Activated effector memory CD4-positive, alpha-beta T cell treated with Interleukin-2 at 50 U/mL for 16 hours (primary cell): ENCODE measurements at regions not wholly inside any gene's neighbourhood (a gene's known extent, or its start where the extent isn't known, plus 50 kb on each side); places are given as distances from the start of the nearest gene placed in this dataset.

Source experiments
- DNase-seq: peaks from one replicate; pipeline ENCODE4 v3.0.0-alpha.2; 2020

DNA sequence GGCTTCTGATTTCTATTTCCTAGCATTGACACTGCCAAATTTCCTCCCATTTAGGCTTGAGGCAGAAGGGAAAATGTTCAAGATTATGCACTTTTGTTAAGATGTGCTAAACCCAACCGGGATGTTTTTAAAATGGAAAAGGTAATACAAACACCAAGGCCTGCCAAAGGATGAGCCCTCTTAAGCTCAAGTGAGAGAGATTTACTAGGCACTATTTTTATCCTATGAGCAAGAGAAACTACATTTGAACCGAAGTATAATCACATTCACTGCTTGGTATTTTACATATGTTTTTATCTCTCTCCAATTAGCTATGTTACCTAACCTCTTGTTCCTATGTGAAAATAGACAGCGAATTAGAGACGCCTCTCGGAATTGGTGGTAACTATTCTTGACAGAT is 295.8 kb downstream of the GABRB3 start:
- no peak for DNase-seq

DNA sequence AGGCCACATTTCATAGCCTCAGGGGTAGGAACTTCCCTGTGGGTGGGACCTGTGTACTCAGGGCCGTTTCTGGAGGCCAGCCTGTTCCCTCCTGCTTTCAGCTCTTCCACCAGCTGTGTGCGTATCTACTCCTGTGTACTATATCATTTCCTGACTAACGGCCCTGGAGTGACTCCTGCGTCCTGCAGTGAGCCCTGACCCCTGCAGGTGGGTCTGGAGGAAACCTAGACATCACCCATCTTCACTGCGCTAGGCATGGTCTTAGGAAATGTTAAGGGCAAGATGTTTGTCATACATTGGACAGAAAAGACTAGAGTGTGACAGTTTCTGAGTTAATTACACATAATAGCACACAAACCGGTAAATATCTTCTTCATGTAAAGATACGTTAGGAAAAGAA is 297.3 kb downstream of the GABRB3 start:
- DNase-seq: no peak

DNA sequence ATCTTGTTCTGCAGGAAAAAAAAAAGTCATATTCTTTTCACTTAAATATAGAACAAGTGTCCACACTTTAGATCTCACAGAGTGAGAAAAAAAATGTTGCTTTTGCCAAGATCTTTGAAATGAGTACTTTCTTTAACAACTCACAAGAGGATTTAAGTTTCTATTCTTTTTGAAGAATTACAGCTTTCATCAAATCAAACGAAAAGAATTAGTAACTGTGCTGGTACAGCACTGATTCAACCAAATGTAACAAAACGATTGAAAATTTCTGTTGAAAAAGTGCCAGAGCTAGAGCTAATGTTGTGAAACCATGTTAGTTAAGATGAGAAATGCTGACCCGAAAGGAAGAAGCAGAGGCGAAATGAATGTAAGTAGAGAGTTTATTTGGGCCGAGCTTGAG is 300.2 kb downstream of the GABRB3 start:
- no peak for DNase-seq

DNA sequence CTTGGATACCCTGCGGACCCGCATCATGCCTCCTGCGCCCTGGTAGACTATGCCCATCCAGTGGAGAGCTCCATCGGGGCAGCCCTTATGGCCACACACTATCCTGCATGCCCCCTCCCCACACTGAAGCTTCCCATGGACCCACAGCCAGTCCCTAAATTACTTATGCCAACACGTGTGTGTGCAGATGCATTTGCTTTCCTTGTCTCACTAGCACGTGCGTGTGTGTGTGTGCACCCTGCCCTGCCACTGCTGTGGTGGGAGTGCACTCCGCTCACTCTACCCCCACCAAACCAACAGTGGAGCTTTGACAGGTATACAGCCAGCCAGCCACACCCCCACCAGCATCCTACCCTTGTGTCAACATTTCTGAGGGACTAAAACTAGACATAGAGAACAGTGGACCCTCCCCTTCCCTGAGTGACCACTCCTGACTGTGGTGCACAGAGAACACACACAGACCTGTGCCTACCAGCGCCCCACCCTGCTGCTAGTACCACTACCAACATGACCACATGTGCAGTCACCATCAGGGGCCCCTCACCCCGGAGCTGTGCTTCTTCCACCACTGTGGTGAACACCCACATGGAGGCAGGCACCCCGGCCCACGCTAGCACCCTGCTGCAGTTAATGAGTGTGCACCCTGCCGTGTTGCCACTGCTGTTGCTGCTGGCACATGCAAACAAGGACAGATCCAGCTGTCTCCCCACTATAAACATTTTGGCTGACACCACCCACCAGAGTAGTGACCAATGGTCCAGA is 310.8 kb downstream of the GABRB3 start:
- no peak for DNase-seq

DNA sequence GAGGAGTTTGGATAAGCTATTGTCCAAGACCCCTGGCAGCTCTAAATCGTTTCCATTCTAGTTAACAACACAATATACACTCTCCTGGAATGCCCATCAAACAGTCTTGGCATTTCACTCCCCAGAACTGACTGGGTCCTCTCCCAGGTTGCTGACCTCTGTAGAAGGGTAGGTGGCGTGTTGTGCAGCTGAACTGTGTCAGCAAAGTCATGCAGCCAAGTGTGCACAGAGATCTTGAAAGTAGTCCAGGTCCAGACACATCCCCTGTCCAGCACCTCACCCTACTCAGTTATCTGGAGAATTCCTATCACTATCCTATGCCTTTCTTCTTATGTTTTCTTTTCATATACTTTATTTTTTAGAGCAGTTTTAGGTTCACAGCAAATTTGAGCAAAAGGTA is 312.7 kb downstream of the GABRB3 start:
- no peak for DNase-seq

DNA sequence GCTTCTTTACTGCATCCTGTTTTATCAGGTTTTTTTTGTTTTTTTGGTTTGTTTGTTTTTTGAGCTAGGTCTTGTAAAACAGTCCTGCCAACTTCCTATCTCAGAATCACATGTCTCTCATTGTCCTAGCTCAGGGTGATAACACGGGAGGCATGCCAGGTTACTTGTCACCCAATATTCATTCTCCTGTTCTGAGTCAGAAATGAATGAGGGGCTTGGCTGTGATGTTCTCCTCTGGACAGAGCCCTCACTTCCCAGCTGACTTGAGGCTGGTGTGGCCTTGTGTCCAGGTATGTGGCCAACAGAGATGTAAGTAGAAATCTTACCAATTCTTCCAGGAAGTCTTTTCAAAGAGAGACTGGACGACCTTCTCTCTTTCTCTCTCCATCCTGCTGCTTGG is 317.0 kb downstream of the GABRB3 start:
- no peak for DNase-seq

DNA sequence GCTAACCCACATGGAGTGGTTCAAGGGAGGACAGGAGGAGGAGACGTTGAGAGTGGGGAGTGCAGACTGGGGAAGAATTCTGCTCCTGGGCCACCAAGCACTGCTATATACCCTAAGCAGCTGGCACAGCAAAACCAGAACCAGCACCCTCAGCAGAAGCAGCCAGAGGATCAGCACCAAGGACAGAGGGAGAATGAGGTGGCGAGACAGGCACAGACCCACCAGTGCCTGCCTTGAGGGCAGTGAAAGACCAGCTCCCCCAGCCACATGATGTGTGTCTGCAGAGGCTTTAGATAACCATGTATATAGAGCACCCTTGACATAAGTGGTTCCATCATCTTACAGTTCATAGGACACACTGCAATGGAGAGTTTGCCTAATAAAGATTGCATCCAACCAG is 319.0 kb downstream of the GABRB3 start:
- no peak for DNase-seq

DNA sequence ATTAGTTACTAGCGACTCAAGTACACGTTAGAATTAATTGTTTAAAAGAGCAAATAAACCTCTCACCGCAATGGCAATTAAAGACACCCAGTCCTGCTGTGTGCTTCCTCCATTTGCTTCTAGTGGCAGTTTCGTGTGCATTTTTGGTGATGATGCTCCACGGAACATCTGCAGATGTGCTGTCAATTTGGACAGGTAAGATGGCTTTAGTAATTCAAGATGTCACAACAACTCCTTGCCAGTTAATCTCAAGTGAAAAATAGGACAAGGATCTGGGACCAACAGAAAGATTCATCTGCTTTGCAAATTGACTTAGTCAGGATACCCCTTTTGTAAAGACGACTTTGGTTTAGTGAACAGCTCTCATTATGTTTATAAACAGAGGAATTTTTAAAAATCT is 320.9 kb downstream of the GABRB3 start:
- no peak for DNase-seq

DNA sequence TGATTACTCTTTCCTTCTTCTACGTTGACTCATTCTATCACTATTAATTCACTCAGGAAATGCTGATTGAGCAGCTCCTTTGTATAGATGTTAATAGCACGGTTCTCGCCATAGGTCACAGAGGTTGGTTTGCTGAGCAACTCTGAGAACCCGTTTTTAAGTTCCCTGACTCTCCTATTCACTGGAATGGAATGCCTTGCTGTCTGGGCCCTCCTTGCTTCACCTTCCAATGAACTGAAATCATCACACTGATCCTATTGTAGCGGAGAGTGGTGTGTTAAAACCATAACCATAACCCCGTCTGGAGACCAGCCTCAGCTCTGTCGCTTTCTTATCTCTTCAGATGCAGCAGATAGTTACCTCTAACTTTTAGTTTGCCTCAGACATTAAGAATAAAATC is 323.6 kb downstream of the GABRB3 start:
- no peak for DNase-seq

DNA sequence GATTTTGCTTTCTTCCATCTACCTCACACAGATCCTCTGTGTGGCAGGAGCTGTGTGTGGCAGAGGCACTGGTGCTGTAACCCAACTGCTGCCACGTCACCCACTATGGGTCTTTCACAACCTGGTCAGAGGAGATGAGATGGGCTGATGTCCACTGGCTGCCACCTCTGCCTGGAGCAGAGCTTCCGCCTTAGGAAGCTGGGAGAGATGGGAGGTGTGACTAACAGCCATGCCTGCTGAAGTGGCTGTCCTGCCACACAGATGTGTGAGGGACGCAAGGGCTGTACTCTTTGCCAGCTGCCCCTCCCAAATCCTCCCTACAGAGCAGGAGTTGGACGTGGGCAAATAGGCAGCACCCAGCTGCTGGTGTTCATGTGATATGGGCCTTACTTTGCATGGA is 329.5 kb downstream of the GABRB3 start:
- no peak for DNase-seq

DNA sequence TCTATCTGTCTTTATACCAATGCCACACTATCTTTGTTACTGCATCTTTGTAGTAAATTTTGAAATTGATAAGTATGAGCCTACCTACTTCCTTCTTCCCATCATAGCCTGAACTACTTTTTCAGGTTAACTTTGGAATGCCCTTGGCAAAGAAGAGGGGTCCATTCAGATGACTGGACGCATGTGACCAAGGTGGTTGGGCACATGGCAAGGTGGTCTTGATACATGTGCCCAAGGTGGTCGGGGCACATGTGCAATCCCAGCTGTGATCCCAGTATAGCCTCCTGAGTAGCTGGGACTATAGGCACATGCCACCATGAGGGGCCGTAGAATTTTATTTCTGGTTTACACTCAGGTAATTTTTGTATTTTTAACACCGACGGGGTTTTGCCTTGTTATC is 330.2 kb downstream of the GABRB3 start:
- no peak for DNase-seq

DNA sequence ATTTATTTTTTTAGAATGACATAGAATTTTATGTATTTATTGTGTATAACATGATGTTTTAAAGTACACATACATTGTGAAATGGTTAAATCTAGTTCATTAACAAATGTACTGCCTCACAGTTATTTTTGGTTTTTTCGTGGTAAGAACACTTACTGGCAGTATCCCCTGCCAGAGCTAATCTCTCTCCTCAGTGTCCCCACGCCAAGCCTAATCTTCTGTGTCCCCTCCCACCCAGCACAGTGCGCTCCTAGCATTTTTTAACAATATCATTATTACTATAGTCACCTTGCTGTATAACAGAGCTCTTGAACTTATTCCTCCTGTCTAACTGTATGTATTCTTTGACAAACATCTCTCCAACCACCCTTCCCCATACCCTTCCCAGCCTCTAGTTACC is 333.2 kb downstream of the GABRB3 start:
- no peak for DNase-seq

DNA sequence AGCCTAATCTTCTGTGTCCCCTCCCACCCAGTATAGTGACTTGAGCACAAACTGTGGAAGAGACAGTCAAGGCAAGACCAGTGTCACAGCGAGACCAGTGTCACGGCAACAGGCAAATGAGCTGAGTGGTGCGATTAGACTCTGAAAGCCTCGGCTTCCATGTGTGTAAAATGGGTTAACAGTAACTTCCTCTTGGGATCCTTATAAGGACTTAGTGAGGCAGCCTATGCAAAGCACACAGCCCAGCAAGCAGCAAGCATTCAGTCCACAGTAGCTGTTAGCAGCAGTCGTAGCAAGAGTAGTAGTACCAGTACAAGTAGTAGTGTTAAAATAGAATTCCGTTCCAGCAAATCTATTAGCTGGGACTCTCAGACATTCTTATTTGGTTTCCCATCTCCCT is 334.1 kb downstream of the GABRB3 start:
- no peak for DNase-seq

DNA sequence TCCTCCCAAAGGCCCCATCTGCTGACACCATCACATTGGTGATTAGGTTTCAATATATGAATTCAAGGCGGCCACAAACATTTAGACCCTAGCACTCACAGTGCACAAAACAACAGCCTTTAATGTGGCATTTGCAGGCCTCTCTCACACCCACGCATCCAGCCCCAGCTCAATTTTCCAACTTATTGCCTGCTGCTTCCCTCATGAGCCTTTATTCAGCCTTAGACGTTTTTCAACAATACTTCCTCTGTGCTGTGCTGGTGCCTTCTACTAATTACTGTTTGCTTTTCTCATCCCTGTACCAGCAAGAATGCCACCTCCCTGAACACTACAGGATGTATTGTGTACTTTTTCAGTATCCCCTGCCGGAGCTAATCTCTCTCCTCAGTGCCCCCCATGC is 334.6 kb downstream of the GABRB3 start:
- no peak for DNase-seq

DNA sequence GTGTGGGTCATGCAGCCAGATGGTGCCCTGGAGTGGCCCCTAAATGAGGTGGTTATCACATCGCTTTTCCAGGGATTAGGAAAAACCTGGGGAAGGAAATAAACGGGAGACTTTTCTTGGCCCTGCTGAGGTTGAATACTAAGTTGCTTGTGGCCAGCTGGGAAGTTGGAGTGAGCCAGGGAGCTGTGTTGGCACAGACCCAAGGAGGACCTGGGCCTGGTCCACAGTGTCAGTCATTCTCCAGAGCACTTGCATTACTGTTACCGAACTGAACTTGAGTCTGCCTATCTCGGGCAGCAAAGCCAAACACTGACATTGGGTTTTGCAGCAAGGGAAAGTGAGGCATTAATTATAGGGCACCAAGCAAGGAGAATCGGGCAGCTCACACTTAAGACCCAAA is 339.0 kb downstream of the GABRB3 start:
- no peak for DNase-seq

DNA sequence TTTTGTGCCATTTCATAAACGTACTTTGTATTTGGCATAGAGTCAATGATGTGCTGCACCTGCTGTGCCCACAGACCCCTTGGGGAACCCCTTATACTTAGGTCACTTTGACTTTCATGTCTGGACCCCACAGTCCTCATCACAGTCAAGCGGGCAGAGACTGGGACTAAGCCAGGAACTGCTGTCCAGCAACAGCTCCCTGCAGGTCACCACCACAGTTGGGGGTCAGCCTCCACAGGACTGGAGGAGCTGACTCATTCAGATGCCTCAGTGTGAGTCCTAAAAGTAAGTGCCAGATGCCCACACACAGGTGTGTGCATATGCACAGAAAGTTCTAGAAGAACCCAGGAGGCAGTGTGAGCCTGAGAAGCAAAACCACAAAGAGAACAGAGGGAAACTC is 339.8 kb downstream of the GABRB3 start:
- DNase-seq: no peak

DNA sequence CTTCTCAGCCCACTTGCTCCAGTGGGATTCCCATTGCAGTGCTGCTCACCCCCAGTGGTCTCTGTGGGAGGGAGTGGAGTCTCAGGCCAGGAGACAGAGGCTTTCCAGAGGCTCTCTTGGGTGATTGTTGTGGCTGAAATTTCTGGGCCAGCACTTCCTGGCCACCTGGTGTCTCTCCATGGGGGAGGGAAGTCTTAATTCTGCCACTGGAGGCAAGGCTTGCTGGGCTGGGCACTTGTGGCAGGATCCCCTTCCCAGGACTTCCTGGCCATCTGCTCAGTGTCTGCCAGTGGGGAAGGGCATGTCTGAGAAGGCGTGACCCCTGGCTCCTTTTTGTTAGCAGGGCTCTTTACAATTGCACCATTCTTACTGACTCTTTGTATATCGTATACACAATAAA is 351.8 kb downstream of the GABRB3 start:
- no peak for DNase-seq

DNA sequence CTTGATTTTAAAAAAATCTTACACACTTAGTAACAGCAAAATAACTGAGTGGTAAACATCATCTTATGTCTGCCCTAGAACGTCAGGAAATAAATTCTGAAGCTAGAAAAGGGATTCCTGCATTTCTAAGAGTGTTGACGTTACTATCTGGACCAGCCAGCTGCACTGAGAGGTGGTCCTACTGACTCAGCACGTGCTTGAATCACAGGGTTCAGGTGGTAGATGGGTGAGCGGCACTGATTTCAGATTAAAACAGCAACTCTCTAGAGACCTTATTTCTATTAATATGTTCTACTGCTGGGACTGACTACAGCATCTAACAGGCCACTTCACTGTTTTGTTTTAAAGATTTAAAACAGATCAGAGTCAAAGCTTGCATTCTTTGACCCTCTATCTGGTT is 377.2 kb downstream of the GABRB3 start:
- no peak for DNase-seq

DNA sequence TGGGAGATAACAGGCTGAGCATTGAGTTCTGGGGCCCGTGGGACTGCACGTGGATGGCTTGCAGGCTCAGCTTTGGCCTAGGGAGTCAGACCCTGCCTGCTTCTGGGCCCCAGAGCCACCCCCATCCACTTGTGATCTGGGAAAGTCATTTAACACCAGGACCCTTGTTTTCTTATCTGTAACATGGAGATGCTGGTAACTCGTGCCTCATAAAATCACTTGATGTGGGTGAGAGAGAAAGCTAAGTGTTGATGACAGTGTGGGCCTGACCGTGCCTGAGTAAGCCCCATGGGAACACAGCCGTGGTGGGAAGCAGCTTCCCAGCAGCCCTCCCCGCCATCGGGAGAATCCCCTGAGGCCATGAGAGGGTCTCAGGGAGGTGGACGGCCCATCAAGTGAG is 378.1 kb downstream of the GABRB3 start:
- no peak for DNase-seq

DNA sequence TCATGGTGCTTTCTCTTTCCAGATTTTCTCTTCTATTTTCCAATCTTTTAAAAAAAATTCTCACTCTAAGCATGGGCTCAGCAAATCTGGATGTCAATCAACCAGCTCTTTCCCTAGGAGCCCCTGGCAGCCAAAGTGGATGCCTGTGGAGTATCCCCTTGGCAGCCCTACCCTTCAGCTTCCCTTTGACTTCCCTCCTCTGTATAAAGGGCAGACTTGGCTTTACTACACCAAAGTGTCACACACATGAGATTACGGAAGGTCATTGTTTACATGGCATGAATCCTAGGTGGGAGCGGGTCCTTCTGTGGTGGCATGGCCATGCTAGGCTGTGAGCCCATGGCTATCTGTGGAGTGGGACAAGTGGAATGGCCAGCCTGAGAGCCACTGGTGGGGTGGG is 379.9 kb downstream of the GABRB3 start:
- no peak for DNase-seq

DNA sequence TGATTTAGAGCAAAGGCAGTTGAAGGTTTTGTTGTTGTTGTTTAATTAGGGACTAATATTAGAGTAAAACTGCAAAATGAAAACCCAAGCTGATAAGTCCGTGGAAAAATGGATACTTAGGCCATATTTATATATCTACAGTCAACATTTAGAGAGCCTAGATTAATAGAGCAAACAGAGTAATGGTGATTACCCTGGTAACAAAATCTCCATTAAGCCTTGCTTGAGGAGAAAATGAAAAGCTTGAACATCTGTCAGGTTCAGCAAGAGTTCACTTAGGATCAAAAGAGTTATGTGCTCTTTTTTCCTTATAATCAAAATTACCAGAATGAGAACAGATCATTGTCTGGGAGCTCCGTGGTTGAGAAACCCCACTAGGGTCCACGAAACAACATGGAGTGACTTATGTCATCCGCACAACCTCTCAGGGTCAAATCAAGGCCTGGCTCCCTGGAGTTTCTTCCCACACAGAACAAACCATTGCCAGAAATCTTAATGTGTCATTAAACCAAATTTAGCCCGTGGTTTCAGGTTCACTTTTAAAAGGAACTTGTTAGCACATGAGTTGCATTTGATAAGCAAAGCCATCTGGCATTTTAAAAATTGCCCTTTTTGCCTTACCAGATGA is 381.2 kb downstream of the GABRB3 start:
- no peak for DNase-seq

DNA sequence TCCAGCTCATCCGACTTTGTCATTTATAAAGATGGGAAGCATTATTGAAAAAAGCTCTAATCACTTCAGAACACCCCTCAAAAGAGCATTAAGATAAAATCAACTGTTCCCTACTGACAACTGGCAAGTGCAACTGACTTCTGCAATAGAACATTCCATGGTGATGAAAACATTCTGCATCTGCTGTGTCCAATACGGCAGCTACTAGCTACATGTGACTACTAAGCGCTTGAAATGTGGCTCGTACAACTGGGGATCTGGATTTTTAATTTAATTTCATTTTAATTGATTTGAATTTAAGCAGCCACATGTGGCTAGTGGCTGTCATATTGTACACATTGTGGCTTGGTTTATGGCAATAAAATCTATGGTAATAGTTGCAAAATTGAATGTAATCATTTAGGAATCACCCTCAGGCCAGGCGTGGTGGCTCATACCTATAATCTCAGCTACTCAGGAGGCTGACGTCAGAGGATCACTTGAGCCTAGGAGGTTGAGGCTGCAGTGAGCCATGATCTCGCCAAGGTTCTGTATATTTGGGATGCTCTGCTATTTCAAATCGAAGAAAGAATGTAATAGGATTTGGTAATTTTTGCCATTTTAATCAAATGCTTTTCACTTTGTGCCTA is 390.3 kb downstream of the GABRB3 start:
- DNase-seq: no peak

DNA sequence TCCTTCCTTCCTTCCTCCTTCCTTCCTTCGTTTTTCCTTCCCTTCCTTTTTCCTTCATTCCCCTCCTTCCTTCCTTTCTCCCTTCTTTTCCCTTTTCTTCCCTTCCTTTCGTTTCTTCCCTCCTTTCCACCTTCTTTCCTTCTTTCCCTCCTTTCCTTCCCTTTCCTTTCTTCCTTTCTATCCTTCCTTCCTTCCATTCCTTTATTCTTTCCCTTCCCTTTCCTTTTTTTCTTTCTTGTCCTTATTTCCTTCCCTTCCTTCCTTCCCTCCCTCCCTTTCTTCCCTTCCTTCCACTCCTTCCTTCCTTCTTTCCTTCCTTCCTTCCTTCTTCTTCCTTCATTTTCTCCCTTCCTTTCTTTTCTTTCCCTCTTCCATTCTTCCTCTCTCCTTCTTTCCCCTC is 394.6 kb downstream of the GABRB3 start:
- no peak for DNase-seq

DNA sequence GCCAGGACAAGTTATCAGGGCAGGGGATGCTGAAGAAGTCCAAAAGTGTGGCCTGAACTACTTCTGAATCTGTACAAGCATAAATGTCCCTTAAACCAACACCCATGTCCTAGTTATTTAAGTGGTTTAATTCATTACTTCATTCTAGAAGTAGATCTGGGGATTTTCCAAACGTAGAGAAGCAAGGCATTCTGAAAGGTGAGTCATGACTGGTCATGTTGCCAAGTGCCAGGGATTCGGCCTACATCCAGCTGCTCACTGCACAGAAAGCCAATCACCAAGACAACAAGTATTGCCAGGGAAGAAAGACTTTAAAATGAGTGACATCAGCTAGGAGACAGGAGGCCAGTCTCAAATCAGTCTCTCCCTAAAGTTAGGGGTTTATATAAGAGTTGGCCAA is 396.6 kb downstream of the GABRB3 start:
- no peak for DNase-seq

DNA sequence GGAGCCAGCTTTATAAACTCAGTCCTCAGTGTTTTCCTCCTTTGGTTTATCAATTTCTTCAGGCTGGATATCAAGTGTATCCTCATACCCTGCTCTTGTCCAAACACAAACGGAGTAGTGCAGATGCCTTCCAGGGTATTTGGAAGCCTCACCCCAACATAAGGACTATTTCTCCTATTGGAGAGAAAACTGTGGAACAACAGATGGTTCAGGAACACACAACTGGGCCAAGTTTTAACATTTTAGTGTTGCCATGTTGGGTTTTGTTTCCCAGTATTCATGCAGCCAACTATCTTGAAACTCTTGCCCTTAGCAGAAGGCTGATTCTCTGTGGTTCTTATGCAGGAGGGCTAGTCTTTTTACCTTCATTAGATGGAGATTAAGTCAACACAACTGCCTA is 398.1 kb downstream of the GABRB3 start:
- no peak for DNase-seq
